HG03159 (cell line): ENCODE measurements at regions not wholly inside any gene's neighbourhood (a gene's known extent, or its start where the extent isn't known, plus 50 kb on each side); places are given as distances from the start of the nearest gene placed in this dataset.

Experiments
- ATAC-seq: cut with Tn5 transposase; IDR thresholded peaks from one replicate; pipeline ENCODE4 v1.9.1; 2021; ENCODE audit warnings: mild to moderate bottlenecking, moderate library complexity; ENCODE audit not compliant: unreplicated experiment

DNA sequence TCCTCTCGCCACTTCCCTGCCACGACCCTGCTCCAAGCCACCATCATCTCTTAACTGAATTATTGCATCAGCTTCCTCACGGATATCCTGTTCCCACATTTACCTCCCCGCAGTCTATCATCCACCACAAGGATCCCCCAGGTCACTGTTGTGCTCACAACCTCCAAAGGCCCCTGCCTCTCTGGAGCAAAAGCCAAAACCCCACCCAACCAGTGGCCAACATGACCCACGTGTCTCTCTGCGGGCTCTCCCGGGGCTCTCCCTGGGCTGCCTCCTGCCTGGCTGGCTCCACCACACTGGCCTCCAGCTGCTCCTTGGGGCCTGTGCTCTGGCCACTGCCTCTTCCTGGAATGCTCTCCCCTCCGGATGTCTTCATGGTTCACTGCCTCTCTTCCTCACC lies 809.3 kb downstream of the UQCRFS1 start:
- ATAC-seq = no peak

GRCh38 chr19:28402701-28403290 lies 810.2 kb downstream of the UQCRFS1 start:
- no peak for ATAC-seq

DNA sequence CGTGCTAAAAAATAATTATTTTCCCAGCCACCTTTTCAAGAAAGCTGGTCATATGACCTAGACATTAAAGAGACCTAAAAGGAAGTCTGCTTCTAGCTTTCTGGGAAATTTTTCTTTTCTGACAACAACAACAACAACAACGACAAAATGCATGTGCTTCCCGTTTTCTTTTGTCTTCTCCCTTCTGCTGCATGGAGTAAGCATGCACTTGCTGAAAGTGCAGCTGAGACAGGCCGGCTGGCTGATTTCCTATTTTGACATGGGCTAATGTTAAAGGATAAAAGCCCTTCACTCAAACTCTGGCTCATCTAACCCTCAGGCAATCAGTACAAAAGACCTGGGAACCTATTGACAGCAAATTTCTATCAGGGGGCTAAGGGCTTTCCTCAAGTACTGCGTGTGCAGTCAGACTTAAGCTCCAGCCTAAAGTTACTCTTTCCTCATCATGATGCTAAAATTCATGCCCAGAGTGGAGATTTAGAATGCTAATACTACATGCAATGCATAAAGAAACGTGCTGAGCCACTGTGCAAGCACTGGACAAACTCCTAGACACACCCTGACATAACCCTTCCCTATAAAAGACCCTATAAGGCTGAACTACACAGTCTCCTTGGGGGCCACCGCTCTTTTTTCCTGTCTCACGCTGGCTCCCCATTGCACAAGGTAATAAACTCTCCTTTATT lies 811.1 kb downstream of the UQCRFS1 start:
- ATAC-seq = no peak

DNA sequence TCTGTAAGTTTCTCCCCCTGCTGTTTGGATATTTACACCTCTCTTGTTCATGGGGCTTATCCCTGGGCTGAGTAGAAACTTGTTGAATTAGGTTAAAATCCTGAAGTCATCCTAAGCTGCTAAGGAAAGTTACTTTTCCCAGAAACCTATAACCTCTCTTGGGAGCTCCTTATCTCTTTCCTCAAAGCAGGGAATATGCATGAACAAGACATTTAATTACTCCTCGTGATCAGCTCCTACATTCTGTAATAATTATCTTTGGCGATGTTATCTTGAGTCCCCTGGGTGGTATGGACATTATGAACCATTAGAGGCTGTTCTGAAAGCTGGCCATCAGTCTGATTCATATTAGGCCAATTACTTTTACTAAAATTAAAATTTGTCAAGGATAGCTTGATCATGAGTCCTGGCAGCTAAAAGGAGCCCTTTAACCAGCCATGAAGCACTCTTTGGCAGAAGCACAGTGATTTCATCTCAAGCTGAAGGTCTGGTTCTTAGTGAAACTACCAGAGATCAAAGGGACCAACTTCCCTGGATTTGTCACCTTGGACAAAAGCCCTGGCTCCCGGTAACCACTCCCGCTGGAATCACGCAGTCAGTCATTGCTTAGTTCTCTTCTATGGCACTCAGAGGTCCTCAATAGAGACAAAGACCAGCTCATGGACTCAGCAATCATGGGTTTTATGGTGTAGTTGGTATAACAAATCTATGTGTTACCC lies 811.8 kb downstream of the UQCRFS1 start:
- no peak for ATAC-seq

GRCh38 chr19:28399187-28399586 lies 813.8 kb downstream of the UQCRFS1 start:
- ATAC-seq = no peak

- no peak for ATAC-seq
These were observed 815.2 kb downstream of the UQCRFS1 start for GRCh38 chr19:28397800-28398199.

- ATAC-seq = no peak
These were observed 815.6 kb downstream of the UQCRFS1 start for GRCh38 chr19:28397306-28397705.

DNA sequence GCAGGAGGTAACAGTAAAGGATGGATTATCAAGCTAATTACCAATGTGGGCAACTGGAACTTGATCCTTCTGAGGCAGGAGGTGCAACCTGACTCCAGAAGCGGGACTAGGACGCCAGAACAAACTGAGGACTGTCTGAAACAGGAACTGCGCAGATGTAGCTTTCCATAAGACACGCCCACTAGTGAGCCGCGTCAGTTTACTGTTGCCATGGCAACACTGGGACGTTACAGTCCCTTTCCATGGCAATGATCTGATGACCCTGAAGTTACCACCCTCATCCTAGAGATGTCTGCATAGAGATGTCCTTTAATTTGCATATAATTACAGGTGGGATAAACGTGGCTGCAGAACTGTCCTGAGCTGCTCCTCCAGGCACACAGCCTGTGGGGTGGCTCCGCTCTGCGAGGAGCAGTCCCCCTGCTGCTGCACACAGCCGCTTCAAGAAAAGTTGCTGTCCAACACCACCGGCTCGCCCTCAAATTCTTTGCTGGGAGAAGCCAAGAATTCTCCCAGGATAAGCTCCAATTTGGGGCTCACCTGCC lies 816.6 kb downstream of the UQCRFS1 start:
- no peak for ATAC-seq

- no peak for ATAC-seq
These were observed 818.2 kb downstream of the UQCRFS1 start for GRCh38 chr19:28394725-28395124.

- no peak for ATAC-seq
These were observed 819.2 kb downstream of the UQCRFS1 start for GRCh38 chr19:28393574-28394336.

DNA sequence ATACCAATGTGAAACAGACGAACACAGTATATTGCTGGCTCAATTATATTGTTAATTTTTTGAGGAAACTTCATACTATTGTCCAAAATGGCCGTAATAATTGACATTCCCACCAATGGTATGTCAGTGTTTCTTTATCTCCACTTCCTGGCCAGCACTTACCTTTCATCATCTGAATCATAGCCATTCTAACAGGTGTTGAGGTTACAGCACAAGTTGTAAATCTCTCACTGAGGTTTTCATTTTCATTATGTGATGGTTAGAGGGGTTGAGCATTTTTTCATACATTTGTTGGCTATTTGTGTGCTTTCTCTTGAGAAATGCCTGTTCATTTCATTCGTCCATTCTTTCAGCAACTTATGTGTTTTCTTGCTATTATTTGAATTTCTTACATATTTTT lies 824.0 kb downstream of the UQCRFS1 start:
- ATAC-seq = no peak

DNA sequence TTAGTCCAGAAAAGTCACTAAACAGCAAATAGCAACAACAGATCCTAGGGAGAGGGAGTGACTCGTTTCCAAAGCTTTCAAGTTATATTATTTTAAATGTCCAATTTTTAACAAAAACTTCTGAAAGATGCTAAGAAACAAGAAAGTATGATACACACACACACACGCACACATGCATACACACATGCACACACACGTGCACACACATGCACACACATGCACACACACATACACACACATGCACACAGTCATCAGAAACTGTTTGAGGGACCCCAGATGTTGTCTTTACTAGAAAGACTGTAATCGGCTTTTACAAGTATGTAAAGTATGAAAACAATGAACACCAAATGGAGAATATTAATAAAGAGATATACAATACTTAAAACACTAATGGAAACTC lies 825.4 kb downstream of the UQCRFS1 start:
- no peak for ATAC-seq

DNA sequence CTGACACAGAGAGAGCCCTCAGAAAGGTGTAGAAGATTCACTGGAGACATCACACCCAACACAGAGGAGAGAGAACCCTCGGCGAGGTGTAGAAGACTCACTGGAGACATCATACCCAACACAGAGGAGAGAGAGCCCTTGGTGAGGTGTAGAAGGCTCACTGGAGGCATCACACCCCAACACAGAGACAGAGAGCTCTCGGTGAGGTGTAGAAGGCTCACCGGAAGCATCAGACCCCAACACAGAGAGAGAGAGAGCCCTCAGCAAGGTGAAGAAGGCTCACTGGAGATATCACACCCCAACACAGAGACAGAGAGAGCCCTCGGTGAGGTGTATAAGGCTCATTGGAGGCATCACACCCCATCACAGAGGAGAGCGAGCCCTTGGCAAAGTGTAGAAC lies 826.5 kb downstream of the UQCRFS1 start:
- no peak for ATAC-seq

DNA sequence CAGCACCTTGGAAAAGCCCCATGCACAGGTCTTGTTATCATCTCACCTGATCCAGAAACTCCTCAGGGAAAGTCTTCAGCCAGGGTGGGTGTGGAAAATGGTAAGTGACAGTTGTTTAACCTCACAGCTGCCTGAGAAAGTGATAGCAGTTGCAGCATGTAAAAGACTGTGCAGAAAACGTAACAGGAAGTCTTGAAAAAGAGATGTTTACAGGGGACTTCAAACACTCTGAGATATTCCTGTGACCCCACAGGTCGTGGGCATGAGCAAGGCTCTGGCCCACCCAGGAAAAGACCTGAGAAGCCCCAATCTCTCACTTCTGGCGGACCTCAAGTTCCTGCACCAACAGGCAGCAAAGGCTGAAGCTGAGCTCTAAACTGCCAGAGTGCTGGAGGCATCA lies 826.9 kb downstream of the UQCRFS1 start:
- ATAC-seq = no peak

DNA sequence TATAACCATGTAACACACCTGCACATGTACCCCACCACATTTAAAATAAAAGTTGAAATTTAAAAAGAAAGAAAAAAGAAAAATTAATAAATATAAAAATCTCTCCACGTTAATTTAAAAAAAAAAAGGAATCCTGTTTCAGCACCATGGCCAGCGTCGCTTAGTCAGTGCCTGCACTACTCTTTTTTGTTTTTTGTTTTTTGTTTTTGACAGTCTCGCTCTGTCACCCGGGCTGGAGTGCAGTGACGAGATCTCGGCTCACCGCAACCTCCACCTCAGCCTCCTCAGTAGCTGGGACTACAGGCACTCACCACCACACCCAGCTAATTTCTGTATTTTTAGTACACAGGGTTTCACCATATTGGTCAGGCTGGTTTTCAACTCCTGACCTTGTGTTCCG lies 835.9 kb downstream of the UQCRFS1 start:
- no peak for ATAC-seq

DNA sequence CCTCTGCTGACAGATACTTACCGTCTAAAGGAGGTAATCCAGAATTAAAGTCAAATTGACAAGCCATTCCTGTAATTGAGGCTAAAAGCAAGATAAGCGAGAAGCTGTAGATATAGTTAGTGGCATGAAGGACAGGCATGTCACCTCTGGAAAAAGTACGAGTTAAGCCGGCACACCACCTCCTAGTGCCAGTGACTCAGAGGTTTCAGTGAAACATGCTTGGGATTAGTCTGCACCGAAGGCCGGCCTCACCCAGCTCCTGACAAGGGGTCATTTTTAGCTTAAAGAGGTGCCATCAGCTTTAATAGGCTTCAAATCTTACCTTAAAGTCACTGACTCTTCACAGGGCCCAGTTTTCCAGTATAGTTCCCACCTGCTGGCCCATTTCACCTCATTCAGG lies 838.0 kb downstream of the UQCRFS1 start:
- no peak for ATAC-seq

DNA sequence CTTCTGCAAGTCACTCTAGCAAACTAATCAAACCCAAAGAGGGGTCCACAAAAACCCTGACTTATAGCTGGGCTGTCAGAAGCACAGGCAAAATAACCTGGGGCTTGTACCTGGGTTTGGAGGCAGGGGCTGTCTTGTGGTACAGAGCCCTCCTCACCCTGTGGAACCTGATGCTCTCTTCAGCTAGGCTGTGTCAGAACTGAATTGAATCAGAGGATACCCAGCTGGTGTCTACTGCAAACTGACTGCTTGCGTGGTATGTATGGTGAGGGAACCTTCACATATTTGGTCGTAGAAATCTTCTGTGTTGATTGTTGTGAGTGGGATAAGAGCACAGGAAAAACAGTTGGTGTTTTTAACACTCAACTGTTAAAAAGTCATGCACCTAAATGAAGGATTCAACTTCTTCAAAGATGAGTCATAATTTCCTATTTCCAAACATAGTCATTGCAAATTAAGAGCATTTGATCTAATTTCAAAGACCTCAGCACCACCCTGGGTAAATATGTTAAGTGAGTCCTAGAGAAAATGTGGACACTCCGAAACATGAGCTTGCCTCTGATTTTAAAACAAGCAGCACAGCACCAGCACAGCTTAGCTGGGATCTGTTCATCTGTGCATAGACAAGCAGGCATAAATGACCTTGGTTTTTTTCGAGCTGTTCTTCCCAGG lies 840.2 kb downstream of the UQCRFS1 start:
- ATAC-seq = no peak

DNA sequence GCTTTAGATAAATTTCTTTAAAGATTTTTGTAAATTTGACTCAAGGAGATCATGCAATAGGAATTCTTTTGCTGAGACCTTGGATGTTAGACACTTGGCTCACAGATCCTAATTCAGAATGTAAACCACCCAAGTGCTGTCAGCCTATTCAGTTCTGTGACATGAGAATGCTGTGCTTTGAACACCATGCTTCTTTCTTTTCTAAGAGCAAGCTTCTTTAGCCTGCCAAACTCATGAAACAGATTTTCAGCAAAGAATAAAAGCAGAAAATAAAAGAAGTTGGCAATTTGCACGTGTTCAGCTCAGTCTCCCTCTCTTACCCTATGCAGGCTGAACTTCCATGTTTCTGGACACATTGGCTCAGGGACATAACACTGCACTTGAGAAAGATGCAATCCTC lies 845.8 kb downstream of the UQCRFS1 start:
- no peak for ATAC-seq

- no peak for ATAC-seq
These were observed 849.7 kb downstream of the UQCRFS1 start for GRCh38 chr19:28363254-28363653.
